NOMO-1 (cell line): ENCODE measurements at regions not wholly inside any gene's neighbourhood (a gene's known extent, or its start where the extent isn't known, plus 50 kb on each side); places are given as distances from the start of the nearest gene placed in this dataset.

Experiments
- DNase-seq, 2 experiments: peaks; one replicate each; lab custom pipeline; 2025; ENCODE audit not compliant: unreplicated experiment in 2 of 2; lab: John Stamatoyannopoulos, UW

GRCh38 chr9:118553465-118553864 is 815.8 kb downstream of the BRINP1 start:
- DNase-seq: no peak

GRCh38 chr9:118554987-118555386 is 814.2 kb downstream of the BRINP1 start:
- no peak for DNase-seq

- no peak for DNase-seq
Observed at GRCh38 chr9:118558026-118558425, 811.2 kb downstream of the BRINP1 start.

- DNase-seq: no peak
Observed at GRCh38 chr9:118558891-118559290, 810.3 kb downstream of the BRINP1 start.

GRCh38 chr9:118561051-118561450 is 808.2 kb downstream of the BRINP1 start:
- DNase-seq: no peak

GRCh38 chr9:118563677-118564076 is 805.6 kb downstream of the BRINP1 start:
- DNase-seq: no peak

- DNase-seq: no peak
Observed at GRCh38 chr9:118567861-118568260, 801.4 kb downstream of the BRINP1 start.

- no peak for DNase-seq
Observed at GRCh38 chr9:118568704-118569103, 800.5 kb downstream of the BRINP1 start.

- no peak for DNase-seq
Observed at GRCh38 chr9:118569148-118569547, 800.1 kb downstream of the BRINP1 start.

GRCh38 chr9:118570066-118570465 is 799.2 kb downstream of the BRINP1 start:
- no peak for DNase-seq

GRCh38 chr9:118575341-118576070 is 793.7 kb downstream of the BRINP1 start:
- no peak for DNase-seq

GRCh38 chr9:118577121-118577520 is 792.1 kb downstream of the BRINP1 start:
- no peak for DNase-seq

GRCh38 chr9:118578467-118578866 is 790.8 kb downstream of the BRINP1 start:
- DNase-seq: no peak

- DNase-seq: no peak
Observed at GRCh38 chr9:118583414-118583813, 785.8 kb downstream of the BRINP1 start.

GRCh38 chr9:118586978-118587377 is 782.3 kb downstream of the BRINP1 start:
- no peak for DNase-seq

- no peak for DNase-seq
Observed at GRCh38 chr9:118594428-118594827, 774.8 kb downstream of the BRINP1 start.

GRCh38 chr9:118595719-118596305 is 773.4 kb downstream of the BRINP1 start:
- DNase-seq: no peak

GRCh38 chr9:118596374-118597015 is 772.7 kb downstream of the BRINP1 start:
- DNase-seq: no peak

GRCh38 chr9:118606668-118607067 is 762.6 kb downstream of the BRINP1 start:
- DNase-seq: no peak

- no peak for DNase-seq
Observed at GRCh38 chr9:118609355-118610044, 759.7 kb downstream of the BRINP1 start.

GRCh38 chr9:118612201-118612600 is 757.0 kb downstream of the BRINP1 start:
- DNase-seq: no peak
